Keratinocyte (primary cell): ENCODE measurements at regions not wholly inside any gene's neighbourhood (a gene's known extent, or its start where the extent isn't known, plus 50 kb on each side); places are given as distances from the start of the nearest gene placed in this dataset.

Experiments
- CTCF ChIP-seq, 3 experiments: IDR thresholded peaks in 1 of 3; conservative IDR thresholded peaks in 1 of 3; optimal IDR thresholded peaks in 1 of 3; 2 replicates in 2 of 3; 3 replicates in 1 of 3; pipeline versions ENCODE3 to v1.5.1; 2011; ENCODE audit warnings: low read length in 3 of 3, mild to moderate bottlenecking in 3 of 3, moderate library complexity in 2 of 3, control low read depth in 1 of 3, inconsistent platforms in 1 of 3; ENCODE audit not compliant: insufficient read depth in 2 of 3; ENCODE audit errors: extremely low read depth in 1 of 3
- EZH2 ChIP-seq: IDR thresholded peaks from one replicate; pipeline ENCODE4 v1.6.1; 2012; ENCODE audit warnings: inconsistent platforms, mild to moderate bottlenecking, low read length, moderate library complexity

DNA sequence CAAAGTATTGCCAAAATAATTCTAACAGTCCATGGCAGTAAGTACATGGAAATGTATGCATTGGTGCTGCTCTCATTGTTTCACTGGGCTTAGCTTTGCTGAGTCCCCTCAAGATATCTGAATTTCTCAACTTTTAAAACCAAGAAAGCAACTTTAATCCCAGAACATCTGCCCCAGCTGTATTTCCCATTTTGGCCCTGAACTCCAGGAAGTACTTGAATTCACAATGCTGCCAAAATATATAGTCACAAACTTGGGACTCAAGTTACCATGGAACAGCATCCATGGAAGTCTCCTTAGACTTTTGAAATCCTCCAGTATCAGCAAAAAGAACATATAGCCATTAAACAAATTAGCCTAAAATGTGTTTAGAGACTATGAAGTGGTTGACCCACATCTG is 78.5 kb upstream of the FLRT2 start:
- TF ChIP-seq CTCF (optimal IDR thresholded peaks at IDR 0.05 in 1 of 3, IDR thresholded peaks at IDR 0.05 in 1 of 3, conservative IDR thresholded peaks at IDR 0.05 in 1 of 3; ENCODE audit: extremely low read depth in 1 of 3, insufficient read depth in 2 of 3, low read length in 3 of 3) (no peak), EZH2 (no peak)
